Smooth muscle cell (in vitro differentiated cells): ENCODE measurements at regions not wholly inside any gene's neighbourhood (a gene's known extent, or its start where the extent isn't known, plus 50 kb on each side); places are given as distances from the start of the nearest gene placed in this dataset.
A peak's percentile ranks its signal among the peaks of the same experiment; 100 is the strongest.

ENCODE experiments used
- DNase-seq: peaks from one replicate; lab custom pipeline; 2025; ENCODE audit not compliant: unreplicated experiment; lab: John Stamatoyannopoulos, UW
- H2AFZ ChIP-seq: fragments of 200-600 bp; sonication (generic); 2 replicates; pipeline ENCODE4 v1.6.0; 2016; ENCODE audit warnings: antibody characterized with exemption, low read depth, mild to moderate bottlenecking
- H3F3A ChIP-seq: fragments of 200-600 bp; sonication (generic); 2 replicates; pipeline ENCODE4 v1.6.0; 2017; ENCODE audit warnings: antibody characterized with exemption, low read depth
- H3K27ac ChIP-seq: fragments of 200-600 bp; sonication (generic); 2 replicates; pipeline ENCODE4 v1.5.1; 2016; ENCODE audit warnings: low read depth, mild to moderate bottlenecking
- H3K27me3 ChIP-seq: fragments of 200-600 bp; sonication (generic); 2 replicates; pipeline ENCODE4 v1.6.1; 2016; ENCODE audit warnings: low read depth, mild to moderate bottlenecking
- H3K36me3 ChIP-seq: fragments of 200-600 bp; sonication (generic); 2 replicates; pipeline ENCODE4 v1.5.1; 2016; ENCODE audit warnings: low read depth
- H3K4me1 ChIP-seq: fragments of 200-600 bp; sonication (generic); 2 replicates; pipeline ENCODE4 v1.5.1; 2016; ENCODE audit warnings: low read depth
- H3K4me2 ChIP-seq: fragments of 200-600 bp; sonication (generic); 2 replicates; pipeline ENCODE4 v1.6.0; 2016; ENCODE audit warnings: mild to moderate bottlenecking
- H3K4me3 ChIP-seq: fragments of 200-600 bp; sonication (generic); 2 replicates; pipeline ENCODE4 v1.5.1; 2016; ENCODE audit warnings: mild to moderate bottlenecking
- H3K79me2 ChIP-seq: fragments of 200-600 bp; sonication (generic); 2 replicates; pipeline ENCODE4 v1.6.0; 2016; ENCODE audit warnings: low read depth, mild to moderate bottlenecking
- H3K9ac ChIP-seq: fragments of 200-600 bp; sonication (generic); 2 replicates; pipeline ENCODE4 v1.6.0; 2016; ENCODE audit warnings: low read depth
- H3K9me3 ChIP-seq: fragments of 200-600 bp; sonication (generic); replicated peaks from 2 replicates; pipeline ENCODE4 v1.5.1; 2016; ENCODE audit warnings: low read depth
- H4K20me1 ChIP-seq: fragments of 200-600 bp; sonication (generic); 2 replicates; pipeline ENCODE4 v1.6.0; 2016; ENCODE audit warnings: low read depth
- WGBS: methylation state at CpG from one replicate; pipeline ENCODE4 v1.1.7; 2016; ENCODE audit warnings: low lambda C conversion rate; 5-methylcytosine and 5-hydroxymethylcytosine counted together
- TF ChIP-seq, protein P1 (sequence below): fragments of 200-600 bp; sonication (generic); IDR thresholded peaks from 2 replicates; pipeline ENCODE4 v1.5.1; 2017; ENCODE audit warnings: borderline replicate concordance, mild to moderate bottlenecking, antibody characterized with exemption; ENCODE audit not compliant: insufficient read depth, poor library complexity, severe bottlenecking

DNA sequence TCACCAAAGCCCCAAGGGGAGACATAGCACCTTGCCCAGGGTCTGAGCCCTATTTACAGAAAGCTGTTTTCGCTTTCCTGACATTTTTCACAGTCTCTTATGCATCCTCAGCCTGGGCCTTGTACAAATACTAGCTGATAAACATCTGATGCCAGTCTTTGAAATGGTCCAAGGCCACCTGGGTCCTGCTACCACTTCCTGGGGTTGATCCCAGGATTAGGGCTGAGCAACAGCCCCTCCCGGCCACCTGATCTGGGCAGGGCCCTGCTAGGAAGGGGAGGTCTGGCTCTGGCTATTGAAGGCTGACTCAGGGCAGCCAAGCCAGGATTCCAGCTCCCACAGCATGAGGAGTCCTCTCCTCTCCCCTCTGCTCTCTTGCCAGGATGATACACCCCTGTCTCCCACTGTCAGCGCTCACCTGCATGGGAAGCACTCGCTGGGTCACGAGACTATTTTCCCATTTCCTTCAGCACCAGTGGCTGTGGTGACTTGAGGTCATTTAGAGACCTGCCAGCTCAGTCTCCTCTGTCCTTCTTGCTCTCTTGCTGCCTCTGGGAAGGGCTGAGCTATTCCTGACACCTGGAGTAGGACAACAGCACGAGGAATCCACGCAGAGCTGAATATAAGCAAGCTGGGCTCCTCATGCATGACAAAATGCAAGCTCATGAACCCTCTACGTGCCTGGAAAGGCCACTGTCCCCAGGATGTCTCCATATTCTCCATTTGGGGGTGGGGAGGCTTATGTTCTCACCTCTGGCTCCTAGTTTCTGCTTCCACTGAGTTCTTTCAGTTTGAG lies 53.0 kb upstream of the LGALSL start:
- H3K9me3 ChIP-seq: no peaks in the 10 kb centered on the region
- no peak overlapping the region for H2AFZ ChIP-seq
- H3K4me2 ChIP-seq: peak overlapping the region; percentile 36
- DNase-seq: no peak
- H3F3A ChIP-seq: no peaks in the 10 kb centered on the region
- H3K79me2 ChIP-seq: no peaks in the 10 kb centered on the region
- H3K4me1 ChIP-seq: peaks cover 34% of the 10 kb centered on the region
- no peaks in the 10 kb centered on the region for H3K36me3 ChIP-seq
- no peak overlapping the region for H3K4me3 ChIP-seq
- H3K27ac ChIP-seq: no peak overlapping the region
- H4K20me1 ChIP-seq: no peaks in the 10 kb centered on the region
- H3K9ac ChIP-seq: no peak overlapping the region
- H3K27me3 ChIP-seq: no peaks in the 10 kb centered on the region
- TF ChIP-seq, protein P1, sequence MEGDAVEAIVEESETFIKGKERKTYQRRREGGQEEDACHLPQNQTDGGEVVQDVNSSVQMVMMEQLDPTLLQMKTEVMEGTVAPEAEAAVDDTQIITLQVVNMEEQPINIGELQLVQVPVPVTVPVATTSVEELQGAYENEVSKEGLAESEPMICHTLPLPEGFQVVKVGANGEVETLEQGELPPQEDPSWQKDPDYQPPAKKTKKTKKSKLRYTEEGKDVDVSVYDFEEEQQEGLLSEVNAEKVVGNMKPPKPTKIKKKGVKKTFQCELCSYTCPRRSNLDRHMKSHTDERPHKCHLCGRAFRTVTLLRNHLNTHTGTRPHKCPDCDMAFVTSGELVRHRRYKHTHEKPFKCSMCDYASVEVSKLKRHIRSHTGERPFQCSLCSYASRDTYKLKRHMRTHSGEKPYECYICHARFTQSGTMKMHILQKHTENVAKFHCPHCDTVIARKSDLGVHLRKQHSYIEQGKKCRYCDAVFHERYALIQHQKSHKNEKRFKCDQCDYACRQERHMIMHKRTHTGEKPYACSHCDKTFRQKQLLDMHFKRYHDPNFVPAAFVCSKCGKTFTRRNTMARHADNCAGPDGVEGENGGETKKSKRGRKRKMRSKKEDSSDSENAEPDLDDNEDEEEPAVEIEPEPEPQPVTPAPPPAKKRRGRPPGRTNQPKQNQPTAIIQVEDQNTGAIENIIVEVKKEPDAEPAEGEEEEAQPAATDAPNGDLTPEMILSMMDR: no peak
- 62% methylated on average over 8 of the region's 8 CpGs for whole genome bisulfite sequencing

DNA sequence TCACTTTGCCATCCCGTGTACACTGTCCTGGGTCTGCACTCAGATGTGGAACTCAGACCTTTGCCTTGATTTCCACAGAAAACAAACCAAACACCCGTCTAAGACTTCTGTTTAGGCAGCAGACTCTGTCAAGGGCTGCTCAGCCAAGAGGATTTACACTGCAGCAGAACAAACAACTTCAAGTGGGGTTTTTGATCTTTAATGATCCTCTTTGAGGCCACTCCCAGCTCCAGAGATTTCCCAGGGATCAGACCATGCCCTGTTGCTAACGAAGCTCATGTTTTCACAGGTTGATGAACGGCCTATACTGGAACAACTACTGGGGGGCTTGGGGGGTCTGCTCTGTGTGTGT lies 52.5 kb upstream of the LGALSL start:
- Histone ChIP-seq H3K79me2 (no peaks in the 10 kb centered on the region), H4K20me1 (no peaks in the 10 kb centered on the region), H2AFZ (no peak overlapping the region), H3F3A (no peaks in the 10 kb centered on the region), H3K36me3 (no peaks in the 10 kb centered on the region), H3K9me3 (no peaks in the 10 kb centered on the region), H3K4me2 (peak overlapping the region; percentile 36), H3K27me3 (no peaks in the 10 kb centered on the region), H3K4me1 (peaks cover 34% of the 10 kb centered on the region), H3K4me3 (no peak overlapping the region), H3K27ac (no peak overlapping the region), H3K9ac (no peak overlapping the region)
- no peak for DNase-seq
- TF ChIP-seq, protein P1: no peak
- WGBS: 16% methylated on average over 4 of the region's 4 CpGs

DNA sequence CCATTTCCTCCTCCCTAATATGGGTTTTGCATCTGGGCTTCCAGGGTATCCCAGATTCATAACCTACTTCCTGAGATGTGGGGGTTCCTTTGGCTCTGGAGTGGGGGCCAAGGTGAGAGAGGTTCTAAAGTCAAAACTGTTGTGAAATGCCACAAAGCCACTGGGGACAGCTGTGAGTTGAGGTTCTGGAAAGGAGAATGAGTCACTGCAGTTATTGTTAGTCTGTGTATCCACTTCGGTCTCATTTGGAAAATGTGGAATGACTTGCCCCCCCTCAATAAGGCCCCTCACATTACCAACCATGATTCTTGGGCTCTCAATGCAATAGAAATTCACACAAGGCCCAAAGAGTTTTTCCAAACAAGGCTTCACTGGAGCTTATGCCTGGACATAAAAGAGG lies 51.1 kb upstream of the LGALSL start:
- Histone ChIP-seq H3K27me3 (no peaks in the 10 kb centered on the region), H3F3A (no peaks in the 10 kb centered on the region), H3K4me1 (peaks cover 34% of the 10 kb centered on the region), H3K27ac (no peak overlapping the region), H4K20me1 (no peaks in the 10 kb centered on the region), H3K4me3 (no peak overlapping the region), H2AFZ (no peak overlapping the region), H3K79me2 (no peaks in the 10 kb centered on the region), H3K9me3 (no peaks in the 10 kb centered on the region), H3K36me3 (no peaks in the 10 kb centered on the region), H3K4me2 (no peak overlapping the region), H3K9ac (no peak overlapping the region)
- no peak for DNase-seq
- TF ChIP-seq, protein P1: no peak
- 14% methylated on average over 1 of the region's 1 CpG for WGBS

DNA sequence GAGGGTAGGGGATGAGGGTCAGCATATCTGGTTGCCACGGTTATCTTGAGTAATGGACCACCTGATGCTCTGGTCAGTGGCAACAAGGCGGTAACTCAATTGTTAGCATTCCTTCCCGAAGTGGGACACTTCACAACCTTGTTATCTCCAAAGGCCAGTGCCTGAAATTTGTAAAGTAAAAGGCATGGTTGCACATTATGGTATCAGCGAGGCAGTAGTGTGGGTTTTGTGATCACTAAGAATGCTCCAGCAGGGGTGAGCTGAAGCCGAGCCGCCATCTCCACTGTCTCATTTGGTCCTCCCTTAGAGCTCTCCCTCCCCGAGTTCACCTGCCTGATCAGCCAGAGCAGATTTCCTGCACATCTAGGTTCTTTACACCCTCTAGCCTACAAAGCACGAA lies 50.5 kb upstream of the LGALSL start:
- Histone ChIP-seq H3K79me2 (no peaks in the 10 kb centered on the region), H3K27me3 (no peaks in the 10 kb centered on the region), H3K36me3 (no peaks in the 10 kb centered on the region), H3F3A (no peaks in the 10 kb centered on the region), H3K27ac (no peak overlapping the region), H4K20me1 (no peaks in the 10 kb centered on the region), H3K4me2 (no peak overlapping the region), H2AFZ (peak overlapping the region; percentile 70), H3K4me3 (no peak overlapping the region), H3K9ac (no peak overlapping the region), H3K9me3 (no peaks in the 10 kb centered on the region), H3K4me1 (peaks cover 34% of the 10 kb centered on the region)
- WGBS: 86% methylated on average over 8 of the region's 8 CpGs
- TF ChIP-seq, protein P1: no peak
- DNase-seq: no peak
